NCI-H2107 (cell line): ENCODE measurements at regions not wholly inside any gene's neighbourhood (a gene's known extent, or its start where the extent isn't known, plus 50 kb on each side); places are given as distances from the start of the nearest gene placed in this dataset.
"Not testable (repeated sequence)": the region's sequence is repeated elsewhere in the genome, so short reads cannot be mapped to it uniquely, and the experiment has no call there.

Experiments
- DNase-seq: peaks from one replicate; lab custom pipeline; 2025; lab: John Stamatoyannopoulos, UW

DNA sequence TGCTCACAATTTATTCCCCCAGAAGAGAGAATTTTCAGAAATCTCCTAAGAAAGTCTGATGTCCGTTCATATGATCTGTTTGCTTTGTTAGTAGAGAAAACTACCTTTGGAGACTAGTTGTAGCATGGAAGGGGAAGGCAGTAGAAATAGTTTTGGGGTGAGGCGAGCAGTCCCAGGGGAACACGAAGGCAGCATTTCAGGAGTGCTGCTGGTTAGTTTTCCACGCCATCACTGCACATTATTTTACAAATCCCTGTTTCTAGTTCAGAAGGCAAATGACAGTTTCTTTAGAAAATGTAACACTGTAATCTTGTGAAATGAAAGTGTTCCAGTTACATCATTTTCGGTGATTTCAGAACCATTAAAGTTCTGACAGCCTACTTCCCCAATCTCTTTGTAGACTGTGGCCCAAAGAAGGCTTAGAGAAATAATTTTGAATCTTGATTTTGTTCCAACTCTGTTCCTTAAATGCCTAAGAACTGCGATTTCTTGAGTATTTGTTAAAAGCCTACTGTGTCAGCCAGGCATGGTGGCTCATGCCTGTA is 123.8 kb downstream of the LAT start:
- not testable (repeated sequence) for DNase-seq

DNA sequence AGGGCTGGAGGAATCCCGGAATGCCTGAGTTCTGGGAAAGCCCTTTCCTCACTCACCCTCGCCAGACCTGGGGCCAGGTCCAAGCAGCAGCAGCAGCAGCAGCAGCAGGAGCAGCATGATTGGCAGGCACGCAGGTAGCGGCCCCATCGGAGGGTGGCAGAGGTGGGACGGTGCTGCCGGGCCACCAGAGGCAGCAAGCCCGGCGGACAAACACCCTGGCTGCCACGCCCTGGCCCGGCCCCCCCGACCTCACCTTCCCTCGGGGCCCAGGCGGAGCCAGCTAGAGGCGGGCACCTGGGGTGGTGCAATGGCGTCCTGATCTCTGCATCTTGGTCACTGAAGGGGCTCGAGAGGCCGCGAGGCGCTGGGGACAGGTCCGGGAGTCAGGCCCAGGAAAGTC is 122.4 kb downstream of the LAT start:
- no peak for DNase-seq

GRCh38 chr16:29106259-29106908 is 121.5 kb downstream of the LAT start:
- not testable (repeated sequence) for DNase-seq

GRCh38 chr16:29104600-29104999 is 119.7 kb downstream of the LAT start:
- not testable (repeated sequence) for DNase-seq

GRCh38 chr16:29097965-29098364 is 113.1 kb downstream of the LAT start:
- DNase-seq: not testable (repeated sequence)

GRCh38 chr16:29094729-29095624 is 110.1 kb downstream of the LAT start:
- not testable (repeated sequence) for DNase-seq

DNA sequence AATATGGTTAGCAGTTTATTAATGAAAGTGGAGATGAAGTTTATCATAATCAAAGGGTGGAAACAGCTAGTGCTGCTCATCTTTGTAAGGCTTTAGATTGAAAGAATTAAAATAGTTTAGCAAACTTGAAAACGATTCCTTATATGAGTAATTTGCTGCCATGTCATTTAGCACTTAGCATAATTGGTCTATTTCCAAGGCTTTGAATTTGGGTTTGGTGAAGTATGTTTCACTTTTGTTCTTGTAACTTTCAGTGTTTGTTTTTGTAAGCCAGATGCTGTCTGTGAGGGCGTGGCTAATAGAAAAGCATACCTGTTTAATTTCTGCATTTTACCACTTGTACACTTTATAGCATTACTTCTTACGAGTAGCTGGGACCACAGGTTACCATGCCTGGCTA is 109.5 kb downstream of the LAT start:
- not testable (repeated sequence) for DNase-seq

DNA sequence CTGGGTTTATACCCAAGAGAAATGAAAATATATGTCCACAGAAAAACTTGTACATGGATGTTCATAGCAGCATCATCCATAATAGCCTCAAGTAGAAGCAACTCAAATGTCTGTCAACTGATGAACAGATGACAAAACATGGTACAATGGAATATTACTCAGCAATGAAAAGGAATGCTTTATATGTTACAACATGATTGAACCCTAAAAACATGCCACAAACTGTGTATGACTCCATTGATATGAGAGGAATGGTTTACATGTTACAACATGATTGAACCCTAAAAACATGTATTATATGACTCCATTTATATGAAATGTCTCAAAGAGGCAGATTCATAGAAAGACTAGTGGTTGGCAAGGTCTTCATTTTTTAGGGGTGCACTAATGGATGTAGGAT is 104.8 kb downstream of the LAT start:
- not testable (repeated sequence) for DNase-seq

DNA sequence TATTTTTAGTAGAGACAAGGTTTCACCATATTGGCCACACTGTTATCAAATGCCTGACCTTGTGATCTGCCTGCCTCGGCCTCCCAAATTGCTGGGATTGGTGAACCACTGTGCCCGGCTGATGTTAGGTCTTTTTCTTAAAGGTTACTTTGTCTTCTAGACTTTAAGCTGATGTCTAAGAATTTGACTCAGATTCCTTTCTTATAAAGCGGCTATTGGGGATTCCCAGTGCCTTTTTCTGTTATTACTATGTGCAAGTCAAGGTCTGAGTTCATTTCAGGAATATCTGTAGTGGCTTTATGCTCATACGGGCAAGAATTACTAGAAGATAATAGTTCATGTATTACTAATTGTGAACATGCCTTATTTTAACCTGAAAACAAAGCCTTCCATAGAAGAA is 102.8 kb downstream of the LAT start:
- DNase-seq: not testable (repeated sequence)

DNA sequence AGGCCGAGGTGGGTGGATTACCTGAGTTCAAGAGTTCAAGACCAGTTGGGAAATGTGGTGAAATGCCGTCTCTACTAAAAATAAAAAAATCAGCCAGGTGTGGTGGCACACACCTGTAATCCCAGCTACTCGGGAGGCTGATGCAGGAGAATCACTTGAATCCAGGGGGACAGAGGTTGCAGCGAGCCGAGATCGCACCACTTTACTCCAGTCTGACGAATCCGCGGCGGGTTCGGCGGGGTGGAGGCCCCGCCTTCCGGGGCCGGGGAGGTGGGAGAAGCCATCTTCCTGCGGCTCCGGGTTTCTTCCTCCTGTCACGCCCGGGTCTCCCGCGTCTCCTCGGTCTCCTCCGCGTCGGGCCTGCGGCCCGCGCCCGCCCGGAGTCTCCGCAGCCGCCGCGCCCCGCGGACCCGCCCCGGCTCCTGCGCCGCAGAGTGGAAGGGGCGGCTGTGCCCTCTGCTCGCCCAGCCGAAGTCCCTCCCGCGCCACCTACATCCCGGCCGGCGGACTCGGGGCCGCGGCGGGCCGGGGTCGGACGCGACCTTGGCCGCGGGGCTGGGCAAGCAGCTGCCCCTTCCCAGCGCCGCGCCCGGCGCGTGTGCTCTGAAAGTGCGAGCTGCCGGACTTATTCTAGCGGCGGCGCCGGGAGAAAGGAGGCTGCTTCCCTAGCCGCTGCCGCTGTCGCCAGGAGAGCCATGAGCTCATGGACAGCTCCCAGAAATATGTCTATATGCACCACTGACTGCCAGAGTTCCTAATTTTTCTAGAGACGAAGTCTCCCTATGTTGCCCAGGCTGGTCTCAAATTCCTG is 97.2 kb downstream of the LAT start:
- not testable (repeated sequence) for DNase-seq

DNA sequence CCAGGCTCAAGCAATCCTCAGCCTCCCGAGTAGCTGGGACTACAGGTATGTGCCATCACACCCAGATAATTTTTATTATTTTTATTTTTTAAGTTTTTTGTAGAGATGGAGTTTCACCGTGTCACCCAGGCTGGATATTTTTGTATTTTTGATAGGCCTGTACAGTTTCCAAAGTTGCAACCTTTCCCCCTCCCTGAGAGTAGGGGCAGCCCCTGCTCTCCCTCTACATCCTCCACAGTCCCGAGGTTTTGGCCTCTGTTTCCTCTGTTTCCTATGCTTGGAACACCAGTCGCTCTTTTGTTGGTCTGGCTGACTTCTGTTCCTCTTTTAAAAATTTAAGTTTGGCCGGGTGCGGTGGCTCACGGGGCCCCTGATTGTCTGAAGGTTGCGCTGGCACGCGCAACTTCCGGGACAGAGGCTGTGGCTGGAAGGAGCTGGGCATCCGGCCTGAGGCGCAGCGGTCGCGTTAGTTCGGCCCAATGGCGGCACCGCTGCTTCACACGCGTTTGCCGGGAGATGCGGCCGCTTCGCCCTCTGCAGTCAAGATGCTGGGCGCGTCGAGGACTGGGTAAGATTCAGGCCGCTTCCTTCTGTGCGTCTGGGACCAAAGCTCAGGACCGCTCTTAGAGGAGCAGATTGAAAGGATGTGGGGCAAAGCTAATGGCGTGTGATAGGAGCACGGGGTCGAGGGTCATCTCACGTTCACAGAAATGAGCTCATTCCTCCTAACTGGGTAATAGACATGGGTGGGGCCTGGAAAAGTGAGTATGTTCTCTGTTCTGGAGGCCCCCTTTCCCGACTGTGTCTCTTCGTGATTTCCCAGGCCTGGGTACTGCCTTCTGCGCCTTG is 89.9 kb downstream of the LAT start:
- DNase-seq: not testable (repeated sequence)

DNA sequence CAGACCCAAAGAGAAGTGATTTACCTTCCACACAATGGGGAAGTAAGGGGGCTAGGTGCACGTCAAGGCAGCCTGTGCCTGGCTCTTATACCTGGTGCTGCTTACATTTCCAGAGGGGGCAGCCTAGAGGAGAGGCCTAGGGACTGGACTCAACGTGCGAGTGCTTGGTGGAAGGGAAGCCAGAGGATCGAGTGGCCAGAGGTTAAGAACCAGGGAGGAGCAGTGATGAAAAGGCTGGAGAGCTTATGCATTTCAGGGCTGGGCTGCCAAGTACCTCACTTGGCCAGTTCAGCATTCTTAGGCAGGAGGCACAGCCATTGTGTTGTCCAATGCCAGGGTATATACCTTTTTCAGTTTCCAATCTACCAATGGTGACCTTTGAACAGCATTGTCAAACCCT is 77.4 kb downstream of the LAT start:
- DNase-seq: not testable (repeated sequence)

GRCh38 chr16:29061467-29061921 is 76.6 kb downstream of the LAT start:
- DNase-seq: not testable (repeated sequence)

DNA sequence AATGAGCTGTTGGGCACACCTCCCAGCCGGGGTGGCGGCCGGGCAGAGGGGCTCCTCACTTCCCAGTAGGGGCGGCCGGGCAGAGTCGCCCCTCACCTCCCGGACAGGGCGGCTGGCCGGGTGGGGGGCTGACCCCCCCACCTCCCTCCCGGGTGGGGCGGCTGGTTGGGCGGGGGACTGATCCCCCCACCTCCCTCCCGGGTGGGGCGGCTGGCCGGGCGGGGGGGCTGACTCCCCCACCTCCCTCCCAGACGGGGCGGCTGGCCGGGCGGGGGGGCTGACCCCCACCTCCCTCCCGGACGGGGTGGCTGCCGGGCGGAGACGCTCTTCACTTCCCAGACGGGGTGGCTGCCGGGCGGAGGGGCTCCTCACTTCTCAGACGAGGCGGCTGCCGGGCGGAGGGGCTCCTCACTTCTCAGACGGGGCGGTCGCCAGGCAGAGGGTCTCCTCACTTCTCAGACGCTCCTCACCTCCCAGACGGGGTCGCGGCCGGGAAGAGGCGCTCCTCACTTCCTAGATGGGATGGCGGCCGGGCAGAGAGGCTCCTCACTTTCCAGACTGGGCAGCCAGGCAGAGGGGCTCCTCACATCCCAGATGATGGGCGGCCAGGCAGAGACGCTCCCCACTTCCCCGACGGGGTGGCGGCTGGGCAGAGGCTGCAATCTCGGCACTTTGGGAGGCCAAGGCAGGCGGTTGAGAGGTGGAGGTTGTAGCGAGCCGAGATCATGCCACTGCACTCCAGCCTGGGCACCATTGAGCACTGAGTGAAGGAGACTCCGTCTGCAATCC is 75.4 kb downstream of the LAT start:
- DNase-seq: not testable (repeated sequence)

DNA sequence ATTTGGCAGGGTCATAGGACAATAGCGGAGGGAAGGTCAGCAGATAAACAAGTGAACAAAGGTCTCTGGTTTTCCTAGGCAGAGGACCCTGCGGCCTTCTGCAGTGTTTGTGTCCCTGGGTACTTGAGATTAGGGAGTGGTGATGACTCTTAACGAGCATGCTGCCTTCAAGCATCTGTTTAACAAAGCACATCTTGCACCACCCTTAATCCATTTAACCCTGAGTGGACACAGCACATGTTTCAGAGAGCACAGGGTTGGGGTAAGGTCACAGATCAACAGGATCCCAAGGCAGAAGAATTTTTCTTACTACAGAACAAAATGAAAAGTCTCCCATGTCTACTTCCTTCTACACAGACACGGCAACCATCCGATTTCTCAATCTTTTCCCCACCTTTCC is 74.7 kb downstream of the LAT start:
- DNase-seq: not testable (repeated sequence)
